ENCODE measurements at regions not wholly inside any gene's neighbourhood (a gene's known extent, or its start where the extent isn't known, plus 50 kb on each side); places are given as distances from the start of the nearest gene placed in this dataset.

- DNase-seq (ENCODE audit: low read depth in 4 of 4, low spot score in 2 of 4), result no peak
Observed at GRCh38 chr21:24938573-24938972, 668.7 kb downstream of the MRPL39 start.

DNA sequence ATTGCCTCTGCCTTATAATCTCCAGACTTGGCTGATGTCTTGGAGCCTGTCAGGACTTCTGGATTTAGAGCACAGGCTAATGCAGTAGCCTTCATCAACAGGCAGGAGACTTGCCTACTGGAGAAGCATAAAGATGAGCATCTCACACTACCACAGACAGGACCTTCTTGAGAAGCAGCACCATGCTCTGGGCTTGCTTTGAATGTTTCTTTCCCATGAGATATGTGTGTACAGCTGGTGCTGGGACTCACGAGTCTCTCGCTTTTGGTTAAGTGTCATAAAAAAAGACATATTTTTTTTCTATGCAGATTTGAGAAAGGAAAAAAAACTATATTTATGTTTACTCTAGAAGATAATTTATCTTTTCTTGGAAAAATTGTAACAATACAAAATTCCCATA, 671.3 kb downstream of the MRPL39 start:
- no peak for DNase-seq (ENCODE audit: low read depth in 4 of 4, low spot score in 2 of 4)

- DNase-seq (ENCODE audit: low read depth in 4 of 4, low spot score in 2 of 4), result no peak
Observed at GRCh38 chr21:24910591-24910990, 696.7 kb downstream of the MRPL39 start.

DNA sequence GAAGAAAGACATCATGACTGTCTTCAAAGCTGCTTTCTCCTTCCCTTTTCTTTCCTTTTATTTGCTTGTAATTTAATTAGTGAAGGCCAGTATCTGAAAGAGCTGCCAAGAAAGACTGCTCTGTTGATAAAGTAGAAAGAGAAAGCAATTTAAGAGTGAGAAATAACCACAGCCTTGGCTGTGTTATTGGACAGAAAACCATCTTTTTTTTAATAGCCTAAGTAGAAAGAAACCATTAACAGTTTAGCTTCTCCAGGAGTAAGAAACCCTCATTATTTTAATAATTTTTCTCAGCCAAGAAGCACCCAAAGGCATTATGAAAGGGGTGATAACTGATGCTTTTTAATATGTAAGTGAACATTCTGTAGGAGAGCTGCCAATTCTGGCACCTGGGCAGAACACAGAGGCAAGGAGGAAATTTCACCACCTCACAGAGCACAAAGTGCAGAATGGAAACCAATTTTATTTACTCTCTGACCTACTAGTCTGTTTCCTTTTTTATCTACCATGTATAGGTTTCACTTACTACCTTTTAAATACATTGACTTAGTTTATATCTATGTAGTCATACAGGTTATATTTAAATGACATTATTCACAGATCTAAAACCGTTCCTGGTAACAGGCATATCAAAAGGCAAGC, 703.2 kb downstream of the MRPL39 start:
- DNase-seq (ENCODE audit: low read depth in 4 of 4, low spot score in 2 of 4), result no peak

DNA sequence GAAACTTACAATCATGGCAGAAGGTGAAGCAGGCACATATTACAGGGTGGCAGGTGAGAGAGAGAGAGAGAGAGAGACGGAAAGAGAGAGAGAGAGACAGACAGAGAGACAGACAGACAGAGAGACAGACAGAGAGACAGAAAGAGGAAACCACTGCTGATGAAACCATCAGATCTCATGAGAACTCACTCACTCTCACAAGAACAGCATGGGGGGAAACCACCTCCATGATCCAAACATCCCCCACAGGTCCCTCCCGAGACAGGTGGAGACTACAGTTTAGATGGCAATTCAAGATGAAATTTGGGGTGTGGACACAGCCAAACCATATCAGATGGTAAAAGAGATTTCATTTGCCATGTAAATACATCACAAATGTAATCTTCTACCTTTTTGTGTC, 708.1 kb downstream of the MRPL39 start:
- no peak for DNase-seq (ENCODE audit: low read depth in 4 of 4, low spot score in 2 of 4)

DNA sequence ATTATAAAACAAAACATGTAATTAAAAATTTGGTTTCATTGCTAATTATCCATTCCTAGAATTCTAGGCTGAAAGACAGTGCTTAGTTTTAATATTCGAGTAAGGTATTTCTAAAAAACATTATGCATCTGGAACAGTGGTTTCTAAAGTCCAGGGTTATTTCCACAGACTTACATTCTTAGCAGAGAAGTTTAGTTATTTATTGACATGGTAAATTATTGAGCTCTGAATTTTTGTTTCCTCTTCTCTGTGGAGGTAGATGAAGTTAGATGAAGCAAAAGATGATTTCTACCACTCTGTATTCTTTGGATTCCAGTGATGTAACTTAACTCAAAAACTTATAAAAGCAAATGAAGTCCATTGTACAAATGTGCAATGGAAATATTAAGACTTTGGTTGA, 709.4 kb downstream of the MRPL39 start:
- DNase-seq (ENCODE audit: low read depth in 4 of 4, low spot score in 2 of 4), result no peak

DNA sequence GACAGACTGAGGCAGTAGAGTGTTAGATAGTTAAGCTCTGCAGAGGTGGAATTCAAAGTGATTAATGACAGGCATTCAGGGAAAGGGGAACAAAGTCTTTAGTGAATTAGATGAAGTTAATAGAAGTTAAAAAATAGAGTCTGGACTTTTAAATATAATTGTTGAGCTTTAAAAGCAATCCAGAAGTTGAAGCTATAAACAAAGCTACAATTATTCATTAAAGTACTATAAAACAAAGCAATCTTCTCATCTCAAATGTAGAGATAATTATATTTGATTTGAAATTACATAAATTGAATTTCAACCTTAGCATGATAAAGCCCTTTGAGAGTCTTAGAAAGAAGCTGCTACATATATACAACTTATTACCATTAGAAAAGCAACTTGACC, 710.6 kb downstream of the MRPL39 start:
- DNase-seq (ENCODE audit: low read depth in 4 of 4, low spot score in 2 of 4), result no peak

GRCh38 chr21:24895885-24896734, 711.2 kb downstream of the MRPL39 start:
- DNase-seq (ENCODE audit: low read depth in 4 of 4, low spot score in 2 of 4), result no peak

DNA sequence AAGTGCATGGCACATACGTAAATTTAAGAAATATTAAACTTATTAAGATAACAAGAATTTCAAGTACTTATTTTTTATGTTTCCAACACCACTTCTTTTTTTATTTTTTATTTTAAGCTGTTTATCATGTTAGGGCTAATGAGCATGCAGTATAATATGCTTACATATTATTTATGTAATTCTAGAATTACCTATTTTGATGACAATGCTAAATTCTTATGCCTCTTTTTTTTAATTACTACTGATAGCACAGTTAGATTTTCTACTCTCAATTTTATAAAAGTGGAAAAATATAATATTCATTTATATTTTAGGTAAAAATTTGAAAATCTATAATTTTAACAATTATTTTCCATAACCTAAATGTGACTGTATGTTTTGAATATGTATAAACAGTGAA, 713.0 kb downstream of the MRPL39 start:
- DNase-seq (ENCODE audit: low read depth in 4 of 4, low spot score in 2 of 4), result no peak

- no peak for DNase-seq (ENCODE audit: low read depth in 4 of 4, low spot score in 2 of 4)
Observed at GRCh38 chr21:24890021-24890420, 717.3 kb downstream of the MRPL39 start.

DNA sequence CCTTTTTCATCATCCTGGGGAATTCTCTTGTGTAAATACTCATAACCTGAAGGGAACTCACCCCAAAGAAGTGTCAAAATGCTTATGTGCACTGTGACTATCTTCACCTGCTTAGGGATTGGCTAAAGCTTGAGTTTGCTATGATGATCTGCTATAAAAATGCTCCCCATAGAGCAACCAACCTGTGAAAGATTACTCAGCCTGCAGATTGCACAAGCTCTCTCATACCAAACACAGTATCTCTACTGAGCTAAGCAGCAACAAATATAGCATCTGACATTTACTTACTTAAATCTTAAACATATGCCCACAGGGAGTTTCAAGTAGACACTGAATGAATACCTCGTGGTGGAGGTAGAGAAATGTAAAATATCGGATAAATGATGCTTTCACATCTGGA, 725.8 kb downstream of the MRPL39 start:
- DNase-seq (ENCODE audit: low read depth in 4 of 4, low spot score in 2 of 4), result no peak

DNA sequence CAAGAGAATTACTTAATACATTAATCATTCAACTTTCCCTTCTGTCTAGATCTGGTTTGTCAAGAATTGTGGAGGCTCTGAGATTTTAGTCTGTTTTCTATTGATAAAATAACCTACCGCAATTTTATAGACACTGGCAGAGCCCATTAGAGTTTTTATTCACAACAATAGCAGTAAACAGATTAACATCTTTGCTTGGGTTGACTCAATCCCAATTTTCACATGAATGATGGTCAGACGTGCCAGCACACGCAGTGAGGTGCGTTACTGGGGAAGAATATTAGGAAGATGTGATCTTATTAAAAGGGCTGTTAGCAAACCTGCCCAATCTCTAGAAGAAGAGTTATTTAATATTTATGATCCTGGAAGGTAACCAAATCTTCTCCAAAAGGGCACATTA, 736.6 kb downstream of the MRPL39 start:
- no peak for DNase-seq (ENCODE audit: low read depth in 4 of 4, low spot score in 2 of 4)

GRCh38 chr21:24869862-24870261, 737.4 kb downstream of the MRPL39 start:
- no peak for DNase-seq (ENCODE audit: low read depth in 4 of 4, low spot score in 2 of 4)

DNA sequence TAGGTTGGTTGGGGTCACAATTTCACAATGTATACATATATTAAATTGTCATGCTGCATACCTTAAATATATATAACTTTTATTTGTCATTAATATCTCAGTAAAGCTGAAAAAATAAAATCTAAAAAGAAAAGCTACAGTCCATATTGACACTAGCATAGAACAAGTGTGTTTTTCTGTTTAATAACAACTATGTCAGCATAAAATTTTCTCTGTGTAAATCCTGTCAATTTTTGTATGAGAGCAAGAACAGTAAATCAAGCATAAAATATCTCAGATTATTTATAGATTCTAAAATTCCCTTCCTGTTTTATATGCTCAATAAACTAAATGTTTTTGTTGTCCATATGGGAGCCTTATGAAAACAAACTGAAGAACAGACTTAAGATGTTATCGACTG, 739.2 kb downstream of the MRPL39 start:
- no peak for DNase-seq (ENCODE audit: low read depth in 4 of 4, low spot score in 2 of 4)

DNA sequence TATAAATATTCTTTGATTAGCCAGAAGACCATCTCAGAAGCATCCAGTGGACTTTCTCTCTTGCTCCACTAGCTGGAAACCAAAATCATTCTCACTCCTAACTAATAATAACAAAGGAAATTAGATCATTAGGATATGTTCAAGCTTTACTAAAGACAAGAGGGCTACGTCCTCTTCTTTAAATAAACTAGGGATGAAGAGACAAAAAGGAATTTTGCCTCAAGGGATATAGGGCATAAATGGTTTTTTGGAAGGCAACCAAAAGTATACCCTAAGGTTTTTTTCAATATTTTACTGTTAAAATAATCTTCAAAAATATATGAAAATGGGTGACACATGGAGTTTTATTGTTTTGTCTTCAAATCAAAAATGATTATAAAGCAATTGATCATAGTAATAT, 745.8 kb downstream of the MRPL39 start:
- DNase-seq (ENCODE audit: low read depth in 4 of 4, low spot score in 2 of 4), result no peak

- no peak for DNase-seq (ENCODE audit: low read depth in 4 of 4, low spot score in 2 of 4)
Observed at GRCh38 chr21:24856326-24856725, 751.0 kb downstream of the MRPL39 start.

GRCh38 chr21:24852610-24853195, 754.6 kb downstream of the MRPL39 start:
- no peak for DNase-seq (ENCODE audit: low read depth in 4 of 4, low spot score in 2 of 4)

GRCh38 chr21:24850121-24850520, 757.2 kb downstream of the MRPL39 start:
- DNase-seq (ENCODE audit: low read depth in 4 of 4, low spot score in 2 of 4), result no peak

GRCh38 chr21:24844671-24845070, 762.6 kb downstream of the MRPL39 start:
- no peak for DNase-seq (ENCODE audit: low read depth in 4 of 4, low spot score in 2 of 4)

- no peak for DNase-seq (ENCODE audit: low read depth in 4 of 4, low spot score in 2 of 4)
Observed at GRCh38 chr21:24840287-24840686, 767.0 kb downstream of the MRPL39 start.

DNA sequence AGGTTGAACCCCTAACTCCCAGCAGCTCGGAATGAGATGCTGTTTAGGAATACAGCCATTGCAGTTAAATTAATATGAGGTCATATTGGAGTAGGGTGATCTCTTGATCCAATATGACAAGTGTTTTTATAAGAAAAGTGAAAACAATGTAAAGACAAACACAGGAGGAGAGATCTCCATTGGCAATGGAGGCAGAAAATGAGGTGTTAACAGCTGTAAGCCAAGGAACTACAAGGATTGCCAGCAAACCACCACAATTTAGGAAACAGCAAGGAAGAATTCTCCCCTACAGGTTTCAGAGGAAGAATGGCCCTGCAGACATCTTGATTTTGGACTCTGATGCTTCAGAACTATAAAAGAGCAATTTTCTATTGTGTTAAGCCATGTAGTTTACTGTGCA, 774.3 kb downstream of the MRPL39 start:
- DNase-seq (ENCODE audit: low read depth in 4 of 4, low spot score in 2 of 4), result no peak

- no peak for DNase-seq (ENCODE audit: low read depth in 4 of 4, low spot score in 2 of 4)
Observed at GRCh38 chr21:24829397-24829796, 777.9 kb downstream of the MRPL39 start.
